ENCODE measurements at regions not wholly inside any gene's neighbourhood (a gene's known extent, or its start where the extent isn't known, plus 50 kb on each side); places are given as distances from the start of the nearest gene placed in this dataset.

GRCh38 chr22:23521441-23522113 lies 58.5 kb downstream of the IGLL1 start:
- TF ChIP-seq CTCF (IDR thresholded peaks at IDR 0.05; ENCODE audit: borderline replicate concordance, extremely low read depth, low read length, poor library complexity, severe bottlenecking), result peak; percentile 59
- TF ChIP-seq EZH2 (IDR thresholded peaks at IDR 0.05; ENCODE audit: borderline replicate concordance, low read depth, low read length, severe bottlenecking), result peak; percentile 49

Data from DND-41 (cell line).